Activated CD4-positive, alpha-beta T cell treated with anti-CD3 and anti-CD28 coated beads, Interleukin-2, amount 50 U/mL, for 48 hours (primary cell): ENCODE measurements at regions not wholly inside any gene's neighbourhood (a gene's known extent, or its start where the extent isn't known, plus 50 kb on each side); places are given as distances from the start of the nearest gene placed in this dataset.
"Not testable (repeated sequence)": the region's sequence is repeated elsewhere in the genome, so short reads cannot be mapped to it uniquely, and the experiment has no call there.

ENCODE experiments used
- DNase-seq, 2 experiments: peaks; one replicate each; pipeline ENCODE4 v3.0.0-alpha.2; 2020

GRCh38 chr13:66144357-66144756 is 1085.8 kb downstream of the PCDH9 start:
- not testable (repeated sequence) for DNase-seq

GRCh38 chr13:66139701-66140100 is 1090.4 kb downstream of the PCDH9 start:
- no peak for DNase-seq

- DNase-seq: no peak
Measured at GRCh38 chr13:66139250-66139649, 1090.9 kb downstream of the PCDH9 start.

GRCh38 chr13:66138172-66138811 is 1091.8 kb downstream of the PCDH9 start:
- no peak for DNase-seq

- DNase-seq: no peak
Measured at GRCh38 chr13:66137384-66137783, 1092.8 kb downstream of the PCDH9 start.

- DNase-seq: no peak
Measured at GRCh38 chr13:66128692-66129269, 1101.4 kb downstream of the PCDH9 start.

GRCh38 chr13:66128201-66128600 is 1101.9 kb downstream of the PCDH9 start:
- DNase-seq: no peak

- DNase-seq: no peak
Measured at GRCh38 chr13:66117563-66117962, 1112.6 kb downstream of the PCDH9 start.

GRCh38 chr13:66113882-66114526 is 1116.1 kb downstream of the PCDH9 start:
- no peak for DNase-seq

GRCh38 chr13:66111628-66112027 is 1118.5 kb downstream of the PCDH9 start:
- DNase-seq: no peak

GRCh38 chr13:66106246-66106645 is 1123.9 kb downstream of the PCDH9 start:
- no peak for DNase-seq

- no peak for DNase-seq
Measured at GRCh38 chr13:66102864-66103263, 1127.3 kb downstream of the PCDH9 start.

- DNase-seq: no peak
Measured at GRCh38 chr13:66099825-66100224, 1130.3 kb downstream of the PCDH9 start.

GRCh38 chr13:66098931-66099628 is 1131.1 kb downstream of the PCDH9 start:
- no peak for DNase-seq

- no peak for DNase-seq
Measured at GRCh38 chr13:66089711-66090110, 1140.4 kb downstream of the PCDH9 start.

- no peak for DNase-seq
Measured at GRCh38 chr13:66087269-66087710, 1142.8 kb downstream of the PCDH9 start.

GRCh38 chr13:66077132-66077689 is 1152.9 kb downstream of the PCDH9 start:
- DNase-seq: no peak

GRCh38 chr13:66076417-66076816 is 1153.7 kb downstream of the PCDH9 start:
- no peak for DNase-seq

GRCh38 chr13:66074018-66074615 is 1156.0 kb downstream of the PCDH9 start:
- DNase-seq: no peak

- not testable (repeated sequence) for DNase-seq
Measured at GRCh38 chr13:66072097-66072496, 1158.0 kb downstream of the PCDH9 start.

- DNase-seq: no peak
Measured at GRCh38 chr13:66071608-66072007, 1158.5 kb downstream of the PCDH9 start.

GRCh38 chr13:66071029-66071428 is 1159.1 kb downstream of the PCDH9 start:
- no peak for DNase-seq

GRCh38 chr13:66069570-66069969 is 1160.6 kb downstream of the PCDH9 start:
- no peak for DNase-seq
